Right hindlimb (tissue), 1 donor: ENCODE measurements at regions not wholly inside any gene's neighbourhood (a gene's known extent, or its start where the extent isn't known, plus 50 kb on each side); places are given as distances from the start of the nearest gene placed in this dataset.
A peak's percentile ranks its signal among the peaks of the same experiment; 100 is the strongest.
"Not testable (repeated sequence)": the region's sequence is repeated elsewhere in the genome, so short reads cannot be mapped to it uniquely, and the experiment has no call there.

Experiments used
- DNase-seq: peaks from one replicate; pipeline ENCODE4 v3.0.0-alpha.2; 2018

DNA sequence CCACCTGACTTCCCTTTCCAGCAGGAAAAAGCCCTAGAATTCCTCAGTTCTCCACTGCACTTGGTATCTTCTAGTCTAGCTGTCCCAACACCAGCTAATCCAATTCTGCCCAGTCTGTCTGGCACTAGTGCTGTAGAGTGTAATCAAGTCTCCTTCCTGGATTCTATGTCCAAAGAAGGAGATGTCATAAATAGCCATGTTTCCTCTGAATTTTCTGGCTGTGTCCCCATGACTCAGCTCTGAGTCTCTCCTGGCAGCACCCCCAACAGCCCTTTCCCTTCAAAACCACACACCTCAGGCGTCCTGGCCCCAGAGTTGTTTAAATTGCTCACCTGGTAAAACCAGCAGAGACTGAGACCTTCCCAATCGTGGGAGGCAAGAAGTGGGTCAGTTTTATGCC, 197.2 kb downstream of the GRXCR1 start:
- DNase-seq: no peak

GRCh38 chr4:43103048-43103447, 210.5 kb downstream of the GRXCR1 start:
- no peak for DNase-seq

GRCh38 chr4:43112139-43112538, 219.6 kb downstream of the GRXCR1 start:
- no peak for DNase-seq

- DNase-seq: no peak
Observed at GRCh38 chr4:43113196-43113595, 220.7 kb downstream of the GRXCR1 start.

GRCh38 chr4:43126595-43126994, 234.1 kb downstream of the GRXCR1 start:
- no peak for DNase-seq

DNA sequence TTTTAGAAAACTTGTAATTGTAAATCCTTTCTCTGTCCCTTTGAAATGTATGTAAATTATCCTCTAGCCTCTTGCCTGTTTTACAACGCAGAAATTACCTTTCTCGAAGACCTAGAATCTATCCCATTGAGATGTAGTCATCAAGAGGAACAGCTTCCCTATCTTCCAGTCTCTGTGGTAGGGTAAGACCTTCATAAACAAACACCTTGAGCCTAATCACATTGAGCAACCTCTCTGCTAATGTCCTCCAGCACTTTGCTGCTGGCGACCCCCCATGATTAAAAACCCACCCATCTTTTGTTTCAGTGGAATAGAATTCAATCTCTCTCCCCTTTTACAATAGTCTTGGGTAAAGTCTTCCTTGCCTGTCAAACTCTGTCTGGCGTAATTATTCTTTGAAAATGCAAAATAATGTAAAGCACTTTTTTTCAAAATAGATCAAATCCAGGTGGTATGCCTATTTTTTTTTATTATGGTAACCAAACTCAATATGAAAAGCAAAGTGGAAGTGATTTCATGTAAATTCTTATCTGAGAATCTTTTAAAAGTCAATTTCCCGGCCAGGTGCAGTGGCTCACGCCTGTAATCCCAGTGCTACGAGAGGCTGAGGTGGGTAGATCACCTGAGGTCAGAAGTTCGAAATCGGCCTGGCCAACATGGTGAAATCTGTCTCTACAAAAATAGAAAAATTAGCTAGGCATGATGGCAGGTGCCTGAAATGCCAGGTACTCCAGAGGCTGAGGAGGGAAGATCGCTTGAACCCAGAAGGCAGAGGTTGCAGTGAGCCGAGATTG, 237.9 kb downstream of the GRXCR1 start:
- DNase-seq: no peak

DNA sequence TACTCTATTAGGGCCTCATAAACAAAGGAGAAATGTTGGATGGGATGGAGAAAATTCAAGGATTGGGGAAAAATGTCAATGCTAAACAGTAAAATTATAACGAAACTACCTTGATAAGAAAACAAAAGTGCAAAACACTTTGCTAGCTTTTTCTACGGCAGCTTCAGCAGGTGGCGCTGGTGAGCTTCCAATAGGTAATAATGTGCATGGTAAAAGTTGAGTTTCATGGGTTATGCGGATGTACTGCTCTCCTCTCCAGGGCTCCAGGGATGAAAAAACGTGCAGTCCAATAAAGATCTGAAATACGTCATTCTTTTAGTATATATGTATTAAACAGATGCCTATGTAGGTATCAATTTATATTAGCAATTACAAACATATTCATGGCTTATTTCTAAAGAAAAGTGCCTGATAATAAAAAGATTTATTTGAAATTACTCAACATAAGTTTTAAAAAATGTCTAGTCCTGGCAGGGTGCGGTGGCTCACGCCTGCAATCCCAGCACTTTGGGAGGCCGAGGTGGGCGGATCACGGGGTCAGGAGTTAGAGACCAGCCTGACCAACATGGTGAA, 239.6 kb downstream of the GRXCR1 start:
- peak; percentile 68 for DNase-seq

DNA sequence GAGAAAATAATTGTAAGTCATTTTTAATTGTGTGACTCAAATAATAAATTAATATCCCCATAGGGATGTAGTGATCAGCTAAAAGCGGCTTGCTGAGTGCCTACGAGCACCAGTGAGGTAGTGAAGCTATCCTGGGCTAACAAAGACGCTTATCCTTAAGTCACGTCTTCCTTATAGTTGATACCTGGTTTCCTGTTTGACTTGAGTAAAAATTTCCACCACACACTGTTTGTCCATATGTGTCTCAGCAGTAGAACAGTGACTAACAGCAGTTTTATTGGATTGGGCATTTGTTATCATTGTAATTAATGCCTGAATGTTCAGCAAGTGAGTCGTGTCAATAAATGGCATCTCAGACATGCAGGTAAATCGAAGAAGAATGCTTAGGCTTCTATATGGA, 241.1 kb downstream of the GRXCR1 start:
- no peak for DNase-seq

- DNase-seq: no peak
Observed at GRCh38 chr4:43136752-43137151, 244.2 kb downstream of the GRXCR1 start.

- no peak for DNase-seq
Observed at GRCh38 chr4:43146198-43146597, 253.7 kb downstream of the GRXCR1 start.

- no peak for DNase-seq
Observed at GRCh38 chr4:43148481-43148880, 256.0 kb downstream of the GRXCR1 start.

- no peak for DNase-seq
Observed at GRCh38 chr4:43163101-43163792, 270.7 kb downstream of the GRXCR1 start.

GRCh38 chr4:43189741-43190140, 297.2 kb downstream of the GRXCR1 start:
- DNase-seq: no peak

DNA sequence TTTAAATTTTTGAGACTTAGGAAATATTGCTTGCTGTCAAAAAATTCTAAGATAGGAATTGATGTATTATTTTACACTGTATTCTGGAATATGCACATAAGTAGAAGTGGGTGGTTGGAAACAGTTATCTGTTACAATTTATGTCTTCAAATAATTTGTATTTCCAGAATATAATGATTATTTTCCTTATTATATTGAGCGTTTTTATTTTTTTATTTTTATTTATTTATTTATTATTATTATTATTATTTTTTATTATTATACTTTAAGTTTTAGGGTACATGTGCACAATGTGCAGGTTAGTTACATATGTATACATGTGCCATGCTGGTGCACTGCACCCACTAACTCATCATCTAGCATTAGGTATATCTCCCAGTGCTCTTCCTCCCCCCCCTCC, 320.1 kb downstream of the GRXCR1 start:
- DNase-seq: not testable (repeated sequence)

GRCh38 chr4:43223820-43224219, 331.3 kb downstream of the GRXCR1 start:
- DNase-seq: no peak

GRCh38 chr4:43224559-43224958, 332.0 kb downstream of the GRXCR1 start:
- DNase-seq: no peak

GRCh38 chr4:43233321-43233720, 340.8 kb downstream of the GRXCR1 start:
- DNase-seq: no peak

GRCh38 chr4:43234626-43235415, 342.3 kb downstream of the GRXCR1 start:
- DNase-seq: no peak

GRCh38 chr4:43238008-43238407, 345.5 kb downstream of the GRXCR1 start:
- DNase-seq: no peak

GRCh38 chr4:43238585-43238984, 346.1 kb downstream of the GRXCR1 start:
- DNase-seq: no peak

- no peak for DNase-seq
Observed at GRCh38 chr4:43241104-43241503, 348.6 kb downstream of the GRXCR1 start.

- DNase-seq: no peak
Observed at GRCh38 chr4:43242606-43243005, 350.1 kb downstream of the GRXCR1 start.

- DNase-seq: no peak
Observed at GRCh38 chr4:43243433-43244116, 351.1 kb downstream of the GRXCR1 start.
